ENCODE measurements at regions not wholly inside any gene's neighbourhood (a gene's known extent, or its start where the extent isn't known, plus 50 kb on each side); places are given as distances from the start of the nearest gene placed in this dataset.

DNA sequence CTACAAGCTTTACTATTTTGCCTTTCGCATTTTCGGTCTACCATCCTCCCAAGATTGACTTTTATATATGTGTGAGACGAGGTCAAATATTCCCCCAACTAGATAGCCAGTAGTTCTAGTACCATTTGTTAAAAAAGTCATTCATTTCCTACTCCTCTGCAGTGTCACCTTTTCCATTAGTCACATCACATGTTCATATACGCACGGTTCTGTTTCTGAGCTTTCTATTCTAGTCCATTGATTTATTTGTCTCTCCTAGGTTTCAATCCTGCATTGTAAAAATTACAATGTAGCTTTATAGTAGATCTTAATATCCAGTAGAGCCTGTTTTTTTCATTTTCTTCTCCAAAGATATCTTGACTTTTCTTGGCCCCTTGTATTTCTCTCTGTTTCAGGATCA is 528.7 kb upstream of the TRPC7 start:
- no peaks in the 10 kb centered on the region for H3K9me3 ChIP-seq
- no peak for DNase-seq (ENCODE audit: low spot score in 2 of 2)
- no peak overlapping the region for H3K4me3 ChIP-seq
- H3K27me3 ChIP-seq: no peaks in the 10 kb centered on the region
- no peak overlapping the region for H3K27ac ChIP-seq
- no peaks in the 10 kb centered on the region for H3K4me1 ChIP-seq
- intact Hi-C loops (cut with DNase I): no loop called here
- TF ChIP-seq CTCF (IDR thresholded peaks at IDR 0.05): no peak
- no peaks in the 10 kb centered on the region for H3K36me3 ChIP-seq

DNA sequence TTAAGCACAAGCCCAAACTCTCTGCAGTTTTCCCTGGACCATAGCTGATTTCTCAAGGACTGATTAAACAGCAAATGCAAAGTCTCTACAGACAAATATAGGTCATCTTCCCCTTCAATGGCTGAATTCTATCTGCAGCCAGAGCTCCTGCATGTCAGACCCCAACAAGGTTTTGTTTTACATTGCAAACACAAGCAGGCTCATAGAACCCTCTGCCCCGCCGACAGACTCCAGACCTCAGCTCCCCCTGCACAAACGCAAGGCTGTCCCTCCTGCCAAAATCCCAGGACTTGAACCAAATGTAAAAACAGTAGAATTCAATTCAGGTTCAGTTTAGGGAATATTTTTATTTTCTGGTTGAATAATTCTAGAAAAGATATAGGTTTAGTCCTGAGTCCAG is 526.7 kb upstream of the TRPC7 start:
- Histone ChIP-seq H3K36me3 (no peaks in the 10 kb centered on the region), H3K4me1 (no peaks in the 10 kb centered on the region), H3K27me3 (no peaks in the 10 kb centered on the region), H3K4me3 (no peak overlapping the region), H3K9me3 (no peaks in the 10 kb centered on the region), H3K27ac (no peak overlapping the region)
- no peak for DNase-seq (ENCODE audit: low spot score in 2 of 2)
- no peak for TF ChIP-seq CTCF (IDR thresholded peaks at IDR 0.05)
- intact Hi-C loops (cut with DNase I): no loop called here

- no peaks in the 10 kb centered on the region for H3K9me3 ChIP-seq
- intact Hi-C loops (cut with DNase I): no loop called here
- TF ChIP-seq CTCF (IDR thresholded peaks at IDR 0.05): no peak
- no peaks in the 10 kb centered on the region for H3K36me3 ChIP-seq
- H3K27me3 ChIP-seq: no peaks in the 10 kb centered on the region
- no peak for DNase-seq (ENCODE audit: low spot score in 2 of 2)
- no peaks in the 10 kb centered on the region for H3K4me1 ChIP-seq
- no peak overlapping the region for H3K27ac ChIP-seq
- H3K4me3 ChIP-seq: no peak overlapping the region
Observed at GRCh38 chr5:136891175-136891972, 526.0 kb upstream of the TRPC7 start.

DNA sequence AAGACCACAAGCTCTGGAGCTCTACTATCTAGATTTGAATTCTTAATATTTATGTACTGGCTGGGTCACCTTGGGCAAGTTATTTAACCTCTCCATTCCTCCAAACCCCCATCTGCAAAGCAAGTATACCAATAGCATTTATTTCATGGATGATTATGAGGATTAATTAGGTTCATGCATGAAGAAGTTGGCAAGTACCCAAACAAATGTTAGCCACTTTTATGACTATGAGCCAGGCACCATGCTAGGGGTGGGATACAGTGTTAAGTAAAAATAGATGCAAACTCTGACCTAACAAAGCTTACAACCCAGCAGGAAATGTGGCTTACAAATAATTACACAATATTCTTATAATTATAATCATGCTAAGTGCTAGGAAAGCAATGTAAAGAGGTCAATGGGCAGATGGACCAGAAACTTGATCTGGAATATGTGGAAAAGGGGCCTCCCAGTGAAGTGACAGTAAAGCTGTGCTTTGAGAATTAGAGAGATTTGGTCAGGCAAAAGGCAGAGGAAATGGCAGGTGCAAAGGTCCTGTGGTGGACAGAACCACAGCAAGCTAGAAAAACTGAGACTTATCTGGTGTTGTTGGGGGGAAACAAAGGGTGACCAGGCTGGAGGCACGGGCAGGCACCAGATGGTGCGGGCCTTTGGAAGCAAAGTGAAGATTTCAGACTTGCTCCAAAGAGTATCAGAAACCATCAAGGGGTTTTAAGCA is 525.2 kb upstream of the TRPC7 start:
- H3K4me3 ChIP-seq: no peak overlapping the region
- H3K27ac ChIP-seq: no peak overlapping the region
- intact Hi-C loops (cut with DNase I): no loop called here
- H3K4me1 ChIP-seq: no peaks in the 10 kb centered on the region
- no peaks in the 10 kb centered on the region for H3K36me3 ChIP-seq
- H3K27me3 ChIP-seq: no peaks in the 10 kb centered on the region
- TF ChIP-seq CTCF (IDR thresholded peaks at IDR 0.05): no peak
- no peaks in the 10 kb centered on the region for H3K9me3 ChIP-seq
- no peak for DNase-seq (ENCODE audit: low spot score in 2 of 2)

DNA sequence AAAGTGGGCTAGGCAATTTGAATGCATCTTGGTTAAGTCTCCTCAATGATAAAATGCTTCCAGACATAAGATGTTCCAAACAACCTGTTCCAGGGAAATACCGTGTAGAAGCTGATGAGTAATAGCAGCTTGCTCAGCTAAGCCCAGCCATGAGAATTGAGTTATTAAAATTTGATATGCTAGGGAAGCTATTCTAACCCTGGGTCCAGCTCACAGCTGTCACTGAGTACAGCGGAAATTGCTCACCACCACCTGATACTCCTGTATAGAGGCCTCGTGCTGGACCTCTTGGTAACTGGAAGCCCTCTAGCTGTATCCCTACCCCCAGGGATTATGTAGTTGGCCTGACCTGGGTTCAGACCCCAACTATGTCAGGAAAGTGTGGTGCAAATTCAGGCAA is 521.3 kb upstream of the TRPC7 start:
- no peaks in the 10 kb centered on the region for H3K27me3 ChIP-seq
- no peak overlapping the region for H3K4me3 ChIP-seq
- H3K9me3 ChIP-seq: no peaks in the 10 kb centered on the region
- no peak for DNase-seq (ENCODE audit: low spot score in 2 of 2)
- intact Hi-C loops (cut with DNase I): no loop called here
- H3K36me3 ChIP-seq: no peaks in the 10 kb centered on the region
- H3K4me1 ChIP-seq: no peaks in the 10 kb centered on the region
- TF ChIP-seq CTCF (IDR thresholded peaks at IDR 0.05): no peak
- H3K27ac ChIP-seq: no peak overlapping the region

Measured in ascending aorta (tissue), 2 donors.